Neural cell (in vitro differentiated cells): ENCODE measurements at regions not wholly inside any gene's neighbourhood (a gene's known extent, or its start where the extent isn't known, plus 50 kb on each side); places are given as distances from the start of the nearest gene placed in this dataset.

ENCODE experiments used
- H2AFZ ChIP-seq: fragments of 200-600, 300-800 bp; sonication (generic), shearing (Covaris generic); 2 replicates; pipeline ENCODE4 v1.6.0; 2014; ENCODE audit warnings: low read depth, mild to moderate bottlenecking, antibody characterized with exemption, low read length, moderate library complexity
- H3F3A ChIP-seq: fragments of 200-600 bp; shearing (Covaris generic); 2 replicates; pipeline ENCODE4 v1.6.1; 2016; ENCODE audit warnings: mild to moderate bottlenecking, moderate library complexity, mixed read lengths, antibody characterized with exemption, low read length; ENCODE audit not compliant: insufficient read depth, poor library complexity, severe bottlenecking
- H3K27ac ChIP-seq: fragments of 200-600, 300-800 bp; sonication (generic), shearing (Covaris generic); 2 replicates; pipeline ENCODE4 v1.5.1; 2014; ENCODE audit warnings: mild to moderate bottlenecking, low read length, moderate library complexity
- H3K27me3 ChIP-seq: fragments of 300-800, 200-600 bp; sonication (generic), shearing (Covaris generic); 2 replicates; pipeline ENCODE4 v1.6.0; 2014; ENCODE audit warnings: mild to moderate bottlenecking, low read depth, low read length, moderate library complexity; ENCODE audit not compliant: insufficient read depth
- H3K36me3 ChIP-seq: fragments of 300-800, 200-600 bp; sonication (generic), shearing (Covaris generic); 2 replicates; pipeline ENCODE4 v1.5.1; 2014; ENCODE audit warnings: mild to moderate bottlenecking, antibody characterized with exemption, low read length, moderate library complexity; ENCODE audit not compliant: insufficient read depth
- H3K4me2 ChIP-seq: fragments of 300-800, 200-600 bp; sonication (generic), shearing (Covaris generic); 2 replicates; pipeline ENCODE4 v1.6.0; 2014; ENCODE audit warnings: mild to moderate bottlenecking, low read length
- H3K4me3 ChIP-seq: fragments of 300-800, 200-600 bp; sonication (generic), shearing (Covaris generic); 2 replicates; pipeline ENCODE4 v1.5.1; 2014; ENCODE audit warnings: mild to moderate bottlenecking, low read length, moderate library complexity
- H3K79me2 ChIP-seq: fragments of 200-600 bp; shearing (Covaris generic); replicated peaks from 2 replicates; pipeline ENCODE4 v1.6.0; 2014; ENCODE audit warnings: mild to moderate bottlenecking, low read length, moderate library complexity; ENCODE audit not compliant: insufficient read depth
- H3K9ac ChIP-seq: fragments of 300-800, 200-600 bp; sonication (generic), shearing (Covaris generic); 2 replicates; pipeline ENCODE4 v1.6.1; 2016; ENCODE audit warnings: mild to moderate bottlenecking, low read length, mixed read lengths
- H3K9me2 ChIP-seq: fragments of 200-600 bp; shearing (Covaris generic); 2 replicates; pipeline ENCODE4 v1.6.1; 2016; ENCODE audit warnings: mild to moderate bottlenecking, low read length, mixed read lengths; ENCODE audit not compliant: insufficient read depth
- H3K9me3 ChIP-seq: fragments of 200-600, 300-800 bp; sonication (generic), shearing (Covaris generic); 2 replicates; pipeline ENCODE4 v1.6.1; 2016; ENCODE audit warnings: mild to moderate bottlenecking, mixed run types, low read length, moderate library complexity, mixed read lengths
- H4K20me1 ChIP-seq: fragments of 200-600 bp; shearing (Covaris generic); 2 replicates; pipeline ENCODE4 v1.6.1; 2016; ENCODE audit warnings: mild to moderate bottlenecking, mixed run types; ENCODE audit not compliant: insufficient read depth
- CTCF ChIP-seq: fragments of 450-650 bp; IDR thresholded peaks from 2 replicates; pipeline ENCODE4 v1.5.1; 2014; ENCODE audit warnings: antibody characterized with exemption, mild to moderate bottlenecking, moderate library complexity; ENCODE audit not compliant: poor library complexity, severe bottlenecking
- EP300 ChIP-seq: fragments of 450-650 bp; conservative IDR thresholded peaks from 2 replicates; pipeline ENCODE4 v1.6.1; 2014; ENCODE audit warnings: antibody characterized with exemption, mild to moderate bottlenecking, moderate library complexity; ENCODE audit not compliant: poor library complexity, severe bottlenecking
- EZH2 ChIP-seq: fragments of 200-600, 300-800 bp; shearing (Covaris generic), sonication (generic); IDR thresholded peaks from 2 replicates; pipeline ENCODE4 v1.6.1; 2014; ENCODE audit warnings: antibody characterized with exemption, low read length, borderline replicate concordance, mild to moderate bottlenecking; ENCODE audit not compliant: insufficient read depth, poor library complexity, severe bottlenecking
- MXI1 ChIP-seq: fragments of 450-650 bp; conservative IDR thresholded peaks from 2 replicates; pipeline ENCODE4 v1.6.1; 2014; ENCODE audit warnings: antibody characterized with exemption, mild to moderate bottlenecking; ENCODE audit not compliant: poor library complexity, severe bottlenecking
- POLR2AphosphoS5 ChIP-seq: IDR thresholded peaks from 2 replicates; pipeline ENCODE4 v1.6.1; 2012
- RAD21 ChIP-seq: fragments of 450-650 bp; conservative IDR thresholded peaks from 2 replicates; pipeline ENCODE4 v1.6.1; 2014; ENCODE audit warnings: antibody characterized with exemption, mild to moderate bottlenecking, moderate library complexity
- REST ChIP-seq: IDR thresholded peaks from 2 replicates; pipeline ENCODE4 v1.6.1; 2012; ENCODE audit warnings: borderline replicate concordance
- SMC3 ChIP-seq: fragments of 450-650 bp; conservative IDR thresholded peaks from 2 replicates; pipeline ENCODE4 v1.6.1; 2014; ENCODE audit warnings: antibody characterized with exemption, mild to moderate bottlenecking, moderate library complexity; ENCODE audit not compliant: poor library complexity
- TAF1 ChIP-seq: IDR thresholded peaks from 2 replicates; pipeline ENCODE4 v1.6.1; 2012; ENCODE audit warnings: low read depth

- no peak overlapping the region for H3K4me3 ChIP-seq
These were observed 220.6 kb downstream of the TPBG start for GRCh38 chr6:82584194-82584695.

GRCh38 chr6:82584856-82585255, 221.2 kb downstream of the TPBG start:
- Histone ChIP-seq H3K4me2 (no peak overlapping the region), H3K79me2 (no peaks in the 10 kb centered on the region), H3K27me3 (no peaks in the 10 kb centered on the region)
- TF ChIP-seq POLR2AphosphoS5 (no peak), SMC3 (no peak), EP300 (no peak), CTCF (no peak), RAD21 (no peak), REST (no peak)

More at GRCh38 chr6:82584194-82584695, 220.6 kb downstream of the TPBG start:
- no peaks in the 10 kb centered on the region for H3K9me2 ChIP-seq
- no peaks in the 10 kb centered on the region for H3K27me3 ChIP-seq
- H3F3A ChIP-seq, result no peaks in the 10 kb centered on the region
- no peak for TF ChIP-seq TAF1
- TF ChIP-seq EP300, result no peak
- TF ChIP-seq POLR2AphosphoS5, result no peak
- no peak for TF ChIP-seq MXI1
- no peak for TF ChIP-seq EZH2
- TF ChIP-seq SMC3, result no peak
- no peak for TF ChIP-seq REST
- no peak for TF ChIP-seq RAD21
- TF ChIP-seq CTCF, result no peak
- H3K36me3 ChIP-seq, result no peaks in the 10 kb centered on the region
- no peak overlapping the region for H3K9ac ChIP-seq
- H3K27ac ChIP-seq, result no peak overlapping the region
- no peak overlapping the region for H3K4me2 ChIP-seq
- H4K20me1 ChIP-seq, result no peaks in the 10 kb centered on the region
- no peaks in the 10 kb centered on the region for H3K79me2 ChIP-seq
- H3K9me3 ChIP-seq, result no peaks in the 10 kb centered on the region
- no peak overlapping the region for H2AFZ ChIP-seq

More at GRCh38 chr6:82584856-82585255, 221.2 kb downstream of the TPBG start:
- Histone ChIP-seq H4K20me1 (no peaks in the 10 kb centered on the region), H3K36me3 (no peaks in the 10 kb centered on the region), H3F3A (no peaks in the 10 kb centered on the region), H3K27ac (no peak overlapping the region), H3K9ac (no peak overlapping the region), H3K9me2 (no peaks in the 10 kb centered on the region), H3K4me3 (no peak overlapping the region), H2AFZ (no peak overlapping the region), H3K9me3 (no peaks in the 10 kb centered on the region)
